SKM-1 (cell line): ENCODE measurements at regions not wholly inside any gene's neighbourhood (a gene's known extent, or its start where the extent isn't known, plus 50 kb on each side); places are given as distances from the start of the nearest gene placed in this dataset.
"Not testable (repeated sequence)": the region's sequence is repeated elsewhere in the genome, so short reads cannot be mapped to it uniquely, and the experiment has no call there.

Experiments
- DNase-seq: peaks from one replicate; lab custom pipeline; 2025; ENCODE audit not compliant: unreplicated experiment; lab: John Stamatoyannopoulos, UW

DNA sequence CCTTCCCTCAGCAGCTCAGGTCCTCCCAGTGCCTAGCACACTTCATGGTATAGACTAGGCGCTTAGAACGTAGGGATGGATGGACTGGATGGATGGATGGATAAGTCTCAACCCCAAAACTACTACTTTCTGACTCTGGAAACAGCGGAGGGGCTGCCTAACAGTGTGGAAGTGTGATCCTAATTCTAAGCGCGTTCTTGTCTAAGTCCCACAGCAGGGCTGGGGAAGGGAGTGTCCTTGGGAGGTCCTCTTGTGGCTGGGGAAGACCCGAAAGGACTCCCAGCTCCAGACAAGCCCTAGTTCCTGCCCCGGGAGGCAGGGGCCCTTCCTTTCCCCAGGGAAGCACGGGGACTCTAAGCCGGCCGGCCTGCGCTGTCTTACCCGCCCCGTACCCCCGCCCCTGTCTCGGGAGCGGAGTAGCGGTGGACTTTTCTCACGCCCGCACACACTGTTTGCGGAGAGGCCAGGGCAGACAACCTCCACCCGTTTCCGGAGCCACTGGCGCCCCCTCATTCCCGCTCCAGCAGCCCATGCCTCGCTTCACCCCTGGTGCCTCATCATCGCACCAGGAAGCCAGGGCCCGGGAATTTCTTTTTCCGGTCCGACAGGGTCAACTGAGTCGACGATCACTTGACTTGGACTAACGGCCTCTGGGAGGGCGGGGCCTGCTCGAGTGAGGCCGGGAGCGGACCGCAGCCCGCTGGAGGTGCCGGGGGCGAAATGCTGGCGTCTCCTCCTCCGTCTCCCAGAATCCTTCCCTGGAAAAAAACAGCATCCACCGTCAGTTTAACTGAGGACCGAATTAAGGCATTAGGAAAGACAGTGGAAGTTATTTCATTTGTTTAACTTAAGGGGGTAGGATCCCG lies 133.3 kb downstream of the TBC1D2B start:
- no peak for DNase-seq

- no peak for DNase-seq
These were observed 134.8 kb downstream of the TBC1D2B start for GRCh38 chr15:77942611-77943211.

GRCh38 chr15:77941090-77941827 lies 136.3 kb downstream of the TBC1D2B start:
- not testable (repeated sequence) for DNase-seq

GRCh38 chr15:77940381-77940947 lies 137.0 kb downstream of the TBC1D2B start:
- no peak for DNase-seq

- DNase-seq = no peak
These were observed 137.7 kb downstream of the TBC1D2B start for GRCh38 chr15:77939851-77940250.

- not testable (repeated sequence) for DNase-seq
These were observed 138.5 kb downstream of the TBC1D2B start for GRCh38 chr15:77939026-77939425.

DNA sequence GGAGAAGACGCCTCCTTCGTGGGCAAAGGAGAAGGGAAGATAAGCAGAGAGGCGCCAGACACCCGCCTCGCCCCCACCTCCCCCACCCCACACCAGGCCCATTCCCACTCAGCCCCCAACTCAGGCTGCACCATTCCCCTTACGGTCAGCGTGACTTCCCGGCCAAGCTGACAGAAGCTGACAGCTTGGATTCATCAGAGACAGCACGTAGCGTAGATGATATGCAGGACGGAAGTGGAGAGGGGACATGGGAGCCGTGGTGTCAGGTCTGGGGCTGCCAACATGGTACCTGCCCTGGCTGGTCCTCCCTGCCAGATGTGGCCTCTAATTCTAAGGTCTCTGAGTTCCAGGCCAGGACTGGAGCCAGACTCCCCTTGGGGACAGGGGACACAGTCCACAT lies 139.0 kb downstream of the TBC1D2B start:
- not testable (repeated sequence) for DNase-seq

- not testable (repeated sequence) for DNase-seq
These were observed 140.9 kb downstream of the TBC1D2B start for GRCh38 chr15:77936567-77936966.

- not testable (repeated sequence) for DNase-seq
These were observed 143.0 kb downstream of the TBC1D2B start for GRCh38 chr15:77934516-77934915.

- DNase-seq = not testable (repeated sequence)
These were observed 146.6 kb downstream of the TBC1D2B start for GRCh38 chr15:77930907-77931306.

- not testable (repeated sequence) for DNase-seq
These were observed 147.0 kb downstream of the TBC1D2B start for GRCh38 chr15:77930490-77930889.

DNA sequence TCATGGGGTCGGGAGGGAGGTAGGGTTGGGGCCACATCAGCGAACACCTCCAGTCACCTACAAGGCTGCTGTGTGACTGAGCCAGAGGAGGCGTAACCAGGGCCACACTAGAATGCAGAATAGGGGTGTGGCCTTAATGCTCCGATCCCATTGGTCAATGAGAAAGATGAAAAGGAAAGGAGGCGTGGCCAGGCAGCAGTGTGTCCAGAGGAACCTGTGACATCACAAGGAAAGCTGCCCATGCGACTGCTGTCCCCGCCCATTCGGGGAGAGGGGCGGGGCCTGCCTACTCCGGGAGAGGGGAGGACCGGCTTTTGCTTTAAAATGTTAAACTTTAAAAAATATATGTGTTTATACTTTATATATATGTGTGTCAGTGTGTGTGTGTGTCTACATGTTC lies 150.7 kb downstream of the TBC1D2B start:
- not testable (repeated sequence) for DNase-seq

DNA sequence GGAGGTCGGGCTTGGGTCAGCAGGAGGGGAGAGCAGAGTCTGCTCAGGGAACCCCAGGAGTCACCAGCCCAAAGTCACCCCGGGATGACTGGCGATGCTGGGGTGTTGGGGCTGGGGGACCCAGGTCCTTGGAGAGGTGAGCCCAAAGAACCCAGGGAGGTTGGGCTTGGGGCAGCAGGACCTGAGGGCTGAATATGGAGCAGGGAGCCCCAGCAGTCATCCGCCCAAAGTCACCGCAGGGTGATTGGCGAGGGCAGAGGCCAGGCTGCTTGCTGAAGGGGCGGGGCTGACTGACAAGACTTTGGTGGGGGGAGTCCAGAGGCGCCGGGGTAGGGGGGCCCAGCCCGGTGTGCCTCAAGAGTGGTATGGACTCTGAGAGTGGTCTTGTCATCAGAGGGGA lies 151.2 kb downstream of the TBC1D2B start:
- DNase-seq = not testable (repeated sequence)

- DNase-seq = not testable (repeated sequence)
These were observed 152.4 kb downstream of the TBC1D2B start for GRCh38 chr15:77925101-77925500.

DNA sequence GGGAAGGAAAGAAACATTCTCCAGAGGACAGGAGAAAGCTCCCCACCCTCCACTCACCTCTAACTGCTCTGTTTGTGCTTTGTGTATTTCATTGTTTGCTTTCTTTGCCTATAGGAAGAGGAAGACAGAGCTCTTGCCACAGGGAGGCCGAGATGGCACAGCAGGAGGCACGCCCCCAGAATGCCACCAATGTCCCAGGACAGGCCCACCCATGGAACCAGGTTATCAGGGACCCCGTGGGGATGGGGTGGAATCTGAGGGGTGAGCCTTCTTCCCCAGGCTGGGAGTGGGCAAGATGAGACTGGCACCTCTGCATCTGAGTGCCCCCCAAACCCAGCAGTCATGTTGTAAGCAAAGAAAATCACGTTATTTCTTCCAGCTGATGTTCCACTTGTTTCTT lies 155.8 kb downstream of the TBC1D2B start:
- DNase-seq = no peak

DNA sequence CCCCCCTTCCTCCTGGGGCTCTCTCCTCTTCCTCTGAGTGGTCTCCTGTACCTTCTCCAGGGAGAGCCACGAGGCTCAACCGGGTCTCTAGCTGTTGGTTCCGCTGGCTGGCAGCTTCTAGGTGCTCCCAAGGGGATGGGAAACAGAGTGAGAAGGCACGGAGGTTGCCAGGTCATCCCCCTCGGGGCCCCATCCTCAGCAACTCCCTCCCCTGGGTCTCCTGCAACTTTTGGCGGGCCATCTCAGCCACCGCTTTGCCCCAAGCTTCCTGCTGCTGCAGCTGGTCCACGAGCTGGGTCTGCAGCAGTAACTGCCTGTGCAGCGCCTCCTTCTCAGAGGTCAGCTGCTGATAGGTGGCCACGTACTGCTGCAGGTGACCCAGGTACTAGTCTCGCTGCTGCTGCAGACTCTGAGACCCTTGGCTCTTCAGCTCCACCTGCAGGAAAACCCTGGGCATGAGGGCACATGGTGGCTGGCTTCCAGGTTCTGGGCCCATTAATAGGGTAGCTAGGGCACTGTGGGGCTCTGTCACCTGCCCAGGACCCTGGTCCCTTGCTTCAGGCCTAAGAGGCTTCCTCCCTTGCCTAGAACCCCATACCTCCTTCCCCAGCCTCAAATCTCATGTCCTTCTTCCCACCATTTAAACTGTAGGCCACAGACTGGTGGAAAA lies 160.4 kb downstream of the TBC1D2B start:
- not testable (repeated sequence) for DNase-seq

GRCh38 chr15:77915961-77916330 lies 161.6 kb downstream of the TBC1D2B start:
- not testable (repeated sequence) for DNase-seq

DNA sequence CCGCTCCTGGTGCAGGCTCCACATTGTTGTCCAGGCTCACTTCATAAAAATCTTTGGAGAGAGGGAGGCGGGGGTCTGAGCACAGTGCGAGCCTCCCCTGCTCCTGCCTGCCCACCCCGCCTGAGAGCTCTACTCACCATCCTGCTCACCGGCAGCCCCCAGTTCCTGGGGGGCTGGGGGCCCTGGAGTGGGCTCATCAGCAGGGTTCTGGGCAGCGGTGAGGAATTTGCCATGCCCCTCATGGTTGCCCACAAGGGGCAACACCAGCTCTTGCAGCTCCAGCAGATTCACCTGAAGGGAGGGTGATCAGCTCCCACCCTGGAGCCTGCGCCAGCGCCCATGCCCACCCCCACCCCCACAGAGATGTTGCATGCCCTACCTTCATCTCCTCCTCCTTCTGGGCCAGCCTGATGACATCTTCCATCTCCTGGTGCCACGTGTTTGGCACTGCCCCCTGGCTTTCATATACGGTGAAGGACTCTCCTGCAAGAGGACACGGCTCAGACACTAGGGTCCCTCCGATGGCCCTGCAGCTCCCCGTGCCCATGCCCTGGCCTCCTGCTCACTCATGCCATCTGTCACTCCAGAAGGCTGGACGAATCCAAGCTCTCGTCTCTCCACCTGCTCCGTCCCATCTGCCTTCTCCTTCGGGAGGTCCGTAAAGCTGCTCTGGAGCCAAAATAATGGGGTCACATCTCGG lies 162.1 kb downstream of the TBC1D2B start:
- no peak for DNase-seq

DNA sequence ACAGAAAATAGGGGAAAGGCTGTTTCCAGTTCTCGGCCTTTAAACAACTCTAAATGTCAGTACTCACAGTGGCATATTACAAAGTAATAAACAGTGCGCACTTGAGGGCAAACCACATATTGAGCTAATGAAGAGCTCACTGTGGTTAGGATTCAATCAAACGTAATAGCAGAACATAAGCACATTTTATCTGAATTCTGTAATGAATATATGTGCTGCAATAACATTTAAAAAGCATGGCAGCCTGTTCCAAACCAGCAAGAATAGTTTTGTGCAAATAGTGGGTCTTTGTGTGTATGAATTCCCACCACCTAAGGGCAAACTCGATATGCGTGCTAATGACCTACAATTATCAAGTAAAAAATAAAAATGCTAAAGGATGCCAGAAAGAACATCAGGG lies 163.0 kb downstream of the TBC1D2B start:
- not testable (repeated sequence) for DNase-seq
